ENCODE measurements at regions not wholly inside any gene's neighbourhood (a gene's known extent, or its start where the extent isn't known, plus 50 kb on each side); places are given as distances from the start of the nearest gene placed in this dataset.
"Not testable (repeated sequence)": the region's sequence is repeated elsewhere in the genome, so short reads cannot be mapped to it uniquely, and the experiment has no call there.

DNA sequence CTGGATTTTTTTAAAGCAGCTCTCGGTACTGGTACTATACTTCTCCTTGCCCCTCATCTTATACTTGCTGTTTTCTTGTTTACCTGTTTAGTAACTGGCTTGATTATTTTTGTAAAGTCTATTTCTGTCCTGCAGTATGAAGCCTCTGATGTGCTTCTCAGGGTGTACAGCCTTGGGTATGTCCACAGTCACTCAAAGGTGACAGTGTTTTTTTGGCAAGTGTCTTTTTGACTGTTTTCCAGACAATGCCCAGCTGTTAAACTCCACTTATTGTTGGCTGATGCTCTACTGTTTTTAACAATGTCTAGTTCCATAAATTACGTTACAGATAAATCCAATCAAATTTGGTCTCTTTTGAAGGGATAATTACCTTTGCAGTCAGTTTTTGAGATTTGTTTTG is 475.2 kb downstream of the JRKL start:
- no CpG with 5 or more reads among the region's 2 CpGs for WGBS (ENCODE audit: extremely low coverage, insufficient coverage, low lambda C conversion rate)
- no peaks in the 10 kb centered on the region for H3K4me1 ChIP-seq (ENCODE audit: control insufficient read depth, low read depth, low read length)

DNA sequence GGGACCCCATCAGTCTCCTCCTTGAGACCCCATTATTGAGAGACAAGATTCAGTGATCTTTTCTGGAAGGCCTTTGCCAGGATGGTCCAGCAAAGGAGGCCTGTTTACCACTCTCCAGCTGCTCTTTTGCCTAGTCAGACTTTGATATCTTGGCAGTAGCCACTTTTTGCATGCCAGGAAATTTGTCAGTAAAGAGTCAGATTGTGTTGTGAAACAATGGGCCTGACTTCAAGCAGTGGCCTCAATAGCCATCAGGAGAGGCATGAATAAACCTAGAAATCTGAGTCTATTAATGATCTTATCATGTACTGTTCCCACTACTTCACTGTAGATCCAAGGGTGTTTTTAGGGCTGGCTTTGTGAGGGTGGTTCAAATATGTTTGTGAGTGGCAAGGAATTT is 479.4 kb downstream of the JRKL start:
- Histone ChIP-seq H3K4me2 (ENCODE audit: low read length) (no peak overlapping the region), H3K18ac (ENCODE audit: low read length) (no peak overlapping the region), H3K4me1 (ENCODE audit: control insufficient read depth, low read depth, low read length) (no peaks in the 10 kb centered on the region), H3K56ac (ENCODE audit: low read length) (no peak overlapping the region), H3K23ac (ENCODE audit: low read length) (no peak overlapping the region), H3K79me1 (ENCODE audit: low read length) (no peaks in the 10 kb centered on the region), H4K8ac (ENCODE audit: low read depth, low read length) (no peak overlapping the region), H3K27ac (ENCODE audit: low read depth, low read length) (no peak overlapping the region), H4K5ac (ENCODE audit: low read length) (no peak overlapping the region), H3K36me3 (ENCODE audit: control insufficient read depth, insufficient read depth, low read length) (no peaks in the 10 kb centered on the region), H2BK5ac (ENCODE audit: low read length) (no peak overlapping the region), H2BK120ac (ENCODE audit: low read depth, low read length) (no peak overlapping the region), H3K79me2 (ENCODE audit: control insufficient read depth, insufficient read depth, low read length) (no peaks in the 10 kb centered on the region), H2BK15ac (replicated peaks; ENCODE audit: low read depth) (no peak overlapping the region), H3K9ac (ENCODE audit: low read length) (no peak overlapping the region), H3K4me3 (ENCODE audit: low read length) (no peak overlapping the region), H3K4ac (ENCODE audit: low read depth, low read length) (no peak overlapping the region), H2AK5ac (ENCODE audit: low read length) (no peak overlapping the region), H3K27me3 (ENCODE audit: insufficient read depth, low read length, poor library complexity) (no peaks in the 10 kb centered on the region)
- DNase-seq, result no peak

More for the DNA sequence above, 475.2 kb downstream of the JRKL start:
- Histone ChIP-seq H3K27me3 (ENCODE audit: insufficient read depth, low read length, poor library complexity) (no peaks in the 10 kb centered on the region), H3K4ac (ENCODE audit: low read depth, low read length) (no peak overlapping the region), H3K27ac (ENCODE audit: low read depth, low read length) (no peak overlapping the region), H3K79me1 (ENCODE audit: low read length) (no peaks in the 10 kb centered on the region), H4K5ac (ENCODE audit: low read length) (no peak overlapping the region), H3K4me3 (ENCODE audit: low read length) (no peak overlapping the region), H3K18ac (ENCODE audit: low read length) (no peak overlapping the region), H3K23ac (ENCODE audit: low read length) (no peak overlapping the region), H3K4me2 (ENCODE audit: low read length) (no peak overlapping the region), H2BK5ac (ENCODE audit: low read length) (no peak overlapping the region), H3K79me2 (ENCODE audit: control insufficient read depth, insufficient read depth, low read length) (no peaks in the 10 kb centered on the region), H3K56ac (ENCODE audit: low read length) (no peak overlapping the region), H2BK120ac (ENCODE audit: low read depth, low read length) (no peak overlapping the region), H3K9ac (ENCODE audit: low read length) (no peak overlapping the region), H2BK15ac (replicated peaks; ENCODE audit: low read depth) (no peak overlapping the region), H3K36me3 (ENCODE audit: control insufficient read depth, insufficient read depth, low read length) (no peaks in the 10 kb centered on the region), H2AK5ac (ENCODE audit: low read length) (no peak overlapping the region), H4K8ac (ENCODE audit: low read depth, low read length) (no peak overlapping the region)
- no peak for DNase-seq

DNA sequence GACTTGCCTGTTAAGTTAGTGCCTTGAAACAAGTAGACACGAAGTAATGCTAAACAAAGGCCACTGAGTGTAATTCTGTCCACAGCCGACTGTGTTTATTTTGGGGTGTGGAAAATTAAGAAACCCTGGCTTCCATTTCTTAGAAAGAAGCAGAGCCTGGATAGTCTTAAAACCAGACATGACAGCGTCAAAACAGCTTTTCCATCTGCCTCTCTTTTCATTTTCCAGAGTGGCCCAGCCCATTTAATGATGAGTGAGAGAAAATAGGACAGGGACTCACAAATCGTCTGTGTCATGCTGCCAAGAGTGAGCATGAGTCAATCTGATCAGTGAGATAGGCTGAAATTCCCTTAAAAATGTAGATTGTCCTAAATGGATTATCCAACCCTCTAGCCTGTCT is 485.9 kb downstream of the JRKL start:
- no peak overlapping the region for H3K4ac ChIP-seq (ENCODE audit: low read depth, low read length)
- no peaks in the 10 kb centered on the region for H3K79me2 ChIP-seq (ENCODE audit: control insufficient read depth, insufficient read depth, low read length)
- H3K9ac ChIP-seq (ENCODE audit: low read length), result no peak overlapping the region
- no peak overlapping the region for H3K18ac ChIP-seq (ENCODE audit: low read length)
- no peak overlapping the region for H2BK15ac ChIP-seq (replicated peaks; ENCODE audit: low read depth)
- H2BK120ac ChIP-seq (ENCODE audit: low read depth, low read length), result no peak overlapping the region
- no CpG with 5 or more reads among the region's 4 CpGs for WGBS (ENCODE audit: extremely low coverage, insufficient coverage, low lambda C conversion rate)
- no peak overlapping the region for H3K4me3 ChIP-seq (ENCODE audit: low read length)
- H3K4me2 ChIP-seq (ENCODE audit: low read length), result no peak overlapping the region
- no peak overlapping the region for H2BK5ac ChIP-seq (ENCODE audit: low read length)
- H3K56ac ChIP-seq (ENCODE audit: low read length), result no peak overlapping the region
- no peaks in the 10 kb centered on the region for H3K36me3 ChIP-seq (ENCODE audit: control insufficient read depth, insufficient read depth, low read length)
- no peak overlapping the region for H4K5ac ChIP-seq (ENCODE audit: low read length)
- H2AK5ac ChIP-seq (ENCODE audit: low read length), result no peak overlapping the region
- no peaks in the 10 kb centered on the region for H3K79me1 ChIP-seq (ENCODE audit: low read length)
- peak; percentile 15 for DNase-seq
- H3K27ac ChIP-seq (ENCODE audit: low read depth, low read length), result no peak overlapping the region
- H3K23ac ChIP-seq (ENCODE audit: low read length), result no peak overlapping the region
- peaks cover 4% of the 10 kb centered on the region for H3K4me1 ChIP-seq (ENCODE audit: control insufficient read depth, low read depth, low read length)
- no peaks in the 10 kb centered on the region for H3K27me3 ChIP-seq (ENCODE audit: insufficient read depth, low read length, poor library complexity)
- H4K8ac ChIP-seq (ENCODE audit: low read depth, low read length), result no peak overlapping the region

DNA sequence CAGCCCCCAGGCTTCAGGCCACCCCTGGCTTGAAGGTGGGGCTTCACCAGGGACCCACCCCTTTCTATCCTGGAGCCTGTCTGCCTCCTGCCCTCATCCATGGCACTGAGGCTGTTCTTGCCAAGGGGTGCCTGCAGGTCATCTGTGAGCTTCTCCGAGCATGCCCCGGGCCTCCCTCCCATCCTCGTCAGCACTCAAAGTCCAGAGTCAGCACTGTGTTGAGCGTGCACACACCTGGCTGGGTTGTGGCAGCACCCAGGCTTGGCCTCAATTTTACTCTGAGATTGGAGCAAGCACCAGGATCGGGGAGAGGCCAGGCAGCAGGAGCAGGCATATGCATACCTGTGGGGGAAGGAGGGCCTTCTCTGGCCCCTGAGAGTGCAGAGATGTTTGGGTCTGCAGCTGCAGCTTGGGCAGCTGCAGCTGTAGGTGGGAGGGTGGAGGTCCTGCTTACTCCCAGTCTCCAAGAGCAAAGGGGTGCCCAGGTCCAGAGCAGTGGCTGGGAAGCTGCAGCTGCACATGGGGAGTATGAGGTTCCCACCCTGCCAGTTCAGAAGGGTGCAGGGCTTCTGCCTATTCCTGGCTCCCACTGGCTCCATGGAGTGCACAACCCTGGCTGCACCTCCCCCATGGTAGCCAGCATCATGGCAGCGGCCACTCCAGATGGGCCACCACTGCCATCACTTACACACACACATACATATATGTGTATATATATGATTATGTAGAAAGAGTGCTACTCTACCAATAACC is 488.7 kb downstream of the JRKL start:
- H3K4ac ChIP-seq (ENCODE audit: low read depth, low read length), result no peak overlapping the region
- no peak overlapping the region for H3K4me3 ChIP-seq (ENCODE audit: low read length)
- H3K18ac ChIP-seq (ENCODE audit: low read length), result no peak overlapping the region
- H4K8ac ChIP-seq (ENCODE audit: low read depth, low read length), result no peak overlapping the region
- no peak overlapping the region for H3K4me2 ChIP-seq (ENCODE audit: low read length)
- no peak overlapping the region for H3K56ac ChIP-seq (ENCODE audit: low read length)
- no peak overlapping the region for H2BK5ac ChIP-seq (ENCODE audit: low read length)
- no peak overlapping the region for H3K23ac ChIP-seq (ENCODE audit: low read length)
- no peak overlapping the region for H2BK15ac ChIP-seq (replicated peaks; ENCODE audit: low read depth)
- peaks cover 4% of the 10 kb centered on the region for H3K4me1 ChIP-seq (ENCODE audit: control insufficient read depth, low read depth, low read length)
- H3K79me1 ChIP-seq (ENCODE audit: low read length), result no peaks in the 10 kb centered on the region
- no peaks in the 10 kb centered on the region for H3K79me2 ChIP-seq (ENCODE audit: control insufficient read depth, insufficient read depth, low read length)
- H3K27me3 ChIP-seq (ENCODE audit: insufficient read depth, low read length, poor library complexity), result no peaks in the 10 kb centered on the region
- no peaks in the 10 kb centered on the region for H3K36me3 ChIP-seq (ENCODE audit: control insufficient read depth, insufficient read depth, low read length)
- H4K5ac ChIP-seq (ENCODE audit: low read length), result no peak overlapping the region
- H2AK5ac ChIP-seq (ENCODE audit: low read length), result no peak overlapping the region
- WGBS (ENCODE audit: extremely low coverage, insufficient coverage, low lambda C conversion rate), result no CpG with 5 or more reads among the region's 6 CpGs
- no peak for DNase-seq
- no peak overlapping the region for H2BK120ac ChIP-seq (ENCODE audit: low read depth, low read length)
- no peak overlapping the region for H3K27ac ChIP-seq (ENCODE audit: low read depth, low read length)
- H3K9ac ChIP-seq (ENCODE audit: low read length), result no peak overlapping the region

DNA sequence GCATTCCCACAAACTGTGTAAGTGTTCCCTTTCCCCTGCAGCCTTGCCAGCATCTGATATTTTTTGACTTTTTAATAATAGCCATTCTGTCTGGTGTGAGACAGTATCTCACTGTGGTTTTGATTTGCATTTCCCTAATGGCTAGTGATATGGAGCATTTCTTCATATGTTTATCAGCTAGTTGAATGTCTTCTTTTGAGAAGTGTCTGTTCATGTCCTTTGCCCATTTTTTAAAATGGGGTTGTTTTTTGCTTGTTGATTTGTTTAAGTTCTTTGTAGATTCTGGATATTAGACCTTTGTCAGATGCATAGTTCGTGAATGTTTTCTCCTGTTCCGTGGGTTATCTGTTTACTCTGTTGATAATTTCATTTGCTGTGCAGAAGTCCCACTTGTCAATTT is 492.8 kb downstream of the JRKL start:
- H2BK120ac ChIP-seq (ENCODE audit: low read depth, low read length); H3K23ac ChIP-seq (ENCODE audit: low read length); H3K79me2 ChIP-seq (ENCODE audit: control insufficient read depth, insufficient read depth, low read length); H2BK5ac ChIP-seq (ENCODE audit: low read length); H3K4me3 ChIP-seq (ENCODE audit: low read length); H3K4me1 ChIP-seq (ENCODE audit: control insufficient read depth, low read depth, low read length); H3K79me1 ChIP-seq (ENCODE audit: low read length); H3K56ac ChIP-seq (ENCODE audit: low read length); H3K27ac ChIP-seq (ENCODE audit: low read depth, low read length); H2AK5ac ChIP-seq (ENCODE audit: low read length); H3K9ac ChIP-seq (ENCODE audit: low read length); DNase-seq; H3K27me3 ChIP-seq (ENCODE audit: insufficient read depth, low read length, poor library complexity); H4K8ac ChIP-seq (ENCODE audit: low read depth, low read length); H3K4me2 ChIP-seq (ENCODE audit: low read length); H3K18ac ChIP-seq (ENCODE audit: low read length); H3K4ac ChIP-seq (ENCODE audit: low read depth, low read length); H4K5ac ChIP-seq (ENCODE audit: low read length); H3K36me3 ChIP-seq (ENCODE audit: control insufficient read depth, insufficient read depth, low read length); H2BK15ac ChIP-seq (replicated peaks; ENCODE audit: low read depth): not testable (repeated sequence)
- no CpG with 5 or more reads among the region's 2 CpGs for WGBS (ENCODE audit: extremely low coverage, insufficient coverage, low lambda C conversion rate)

DNA sequence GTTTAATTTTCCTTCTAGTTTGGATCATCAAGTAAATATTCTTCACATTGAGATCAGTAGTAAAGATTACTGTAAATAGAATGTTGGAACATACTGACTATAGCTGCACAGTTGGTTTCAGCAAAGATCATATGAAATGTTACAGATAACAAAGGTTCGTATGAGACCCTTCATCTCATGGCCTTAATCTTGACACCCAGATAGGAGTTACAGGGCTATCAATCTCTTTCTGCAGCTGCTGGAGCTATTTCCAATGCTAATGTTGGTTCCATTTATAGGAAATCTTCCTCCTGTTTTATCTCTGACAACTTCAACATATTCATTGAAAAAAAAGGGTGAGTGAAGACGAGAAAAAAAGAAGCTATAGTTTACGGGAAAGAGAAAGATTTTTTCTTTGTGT is 495.6 kb downstream of the JRKL start:
- H3K4me1 ChIP-seq (ENCODE audit: control insufficient read depth, low read depth, low read length), result no peaks in the 10 kb centered on the region
- H2BK5ac ChIP-seq (ENCODE audit: low read length), result no peak overlapping the region
- H3K4ac ChIP-seq (ENCODE audit: low read depth, low read length), result no peak overlapping the region
- no peak overlapping the region for H4K8ac ChIP-seq (ENCODE audit: low read depth, low read length)
- WGBS (ENCODE audit: extremely low coverage, insufficient coverage, low lambda C conversion rate), result 100% methylated on average over 2 of the region's 3 CpGs
- no peak overlapping the region for H3K18ac ChIP-seq (ENCODE audit: low read length)
- H3K36me3 ChIP-seq (ENCODE audit: control insufficient read depth, insufficient read depth, low read length), result no peaks in the 10 kb centered on the region
- H3K79me1 ChIP-seq (ENCODE audit: low read length), result no peaks in the 10 kb centered on the region
- H3K27ac ChIP-seq (ENCODE audit: low read depth, low read length), result no peak overlapping the region
- H3K56ac ChIP-seq (ENCODE audit: low read length), result no peak overlapping the region
- no peak overlapping the region for H3K23ac ChIP-seq (ENCODE audit: low read length)
- no peak overlapping the region for H3K4me3 ChIP-seq (ENCODE audit: low read length)
- no peak overlapping the region for H2BK120ac ChIP-seq (ENCODE audit: low read depth, low read length)
- no peaks in the 10 kb centered on the region for H3K79me2 ChIP-seq (ENCODE audit: control insufficient read depth, insufficient read depth, low read length)
- H3K27me3 ChIP-seq (ENCODE audit: insufficient read depth, low read length, poor library complexity), result no peaks in the 10 kb centered on the region
- H2BK15ac ChIP-seq (replicated peaks; ENCODE audit: low read depth), result no peak overlapping the region
- no peak for DNase-seq
- H3K4me2 ChIP-seq (ENCODE audit: low read length), result no peak overlapping the region
- H4K5ac ChIP-seq (ENCODE audit: low read length), result no peak overlapping the region
- no peak overlapping the region for H3K9ac ChIP-seq (ENCODE audit: low read length)
- no peak overlapping the region for H2AK5ac ChIP-seq (ENCODE audit: low read length)

Measured in mesendoderm (in vitro differentiated cells).